ENCODE measurements at regions not wholly inside any gene's neighbourhood (a gene's known extent, or its start where the extent isn't known, plus 50 kb on each side); places are given as distances from the start of the nearest gene placed in this dataset.

- no peak for DNase-seq (ENCODE audit: low spot score)
These were observed 258.0 kb downstream of the FAT3 start for GRCh38 chr11:92482492-92483060.

- no peak for DNase-seq (ENCODE audit: low spot score)
These were observed 260.0 kb downstream of the FAT3 start for GRCh38 chr11:92484570-92484969.

- no peak for DNase-seq (ENCODE audit: low spot score)
These were observed 265.3 kb downstream of the FAT3 start for GRCh38 chr11:92489826-92490399.

GRCh38 chr11:92492372-92492771, 267.8 kb downstream of the FAT3 start:
- no peak for DNase-seq (ENCODE audit: low spot score)

GRCh38 chr11:92495107-92495793, 270.6 kb downstream of the FAT3 start:
- no peak for DNase-seq (ENCODE audit: low spot score)

GRCh38 chr11:92500453-92500852, 275.8 kb downstream of the FAT3 start:
- peak; percentile 15 for DNase-seq (ENCODE audit: low spot score)

GRCh38 chr11:92501066-92501739, 276.6 kb downstream of the FAT3 start:
- no peak for DNase-seq (ENCODE audit: low spot score)

- DNase-seq (ENCODE audit: low spot score), result no peak
These were observed 279.4 kb downstream of the FAT3 start for GRCh38 chr11:92504004-92504403.

GRCh38 chr11:92504534-92504933, 279.9 kb downstream of the FAT3 start:
- no peak for DNase-seq (ENCODE audit: low spot score)

GRCh38 chr11:92505689-92506088, 281.1 kb downstream of the FAT3 start:
- DNase-seq (ENCODE audit: low spot score), result no peak

- no peak for DNase-seq (ENCODE audit: low spot score)
These were observed 282.3 kb downstream of the FAT3 start for GRCh38 chr11:92506809-92507336.

- no peak for DNase-seq (ENCODE audit: low spot score)
These were observed 286.0 kb downstream of the FAT3 start for GRCh38 chr11:92510591-92510990.

- no peak for DNase-seq (ENCODE audit: low spot score)
These were observed 287.0 kb downstream of the FAT3 start for GRCh38 chr11:92511522-92512203.

- no peak for DNase-seq (ENCODE audit: low spot score)
These were observed 287.6 kb downstream of the FAT3 start for GRCh38 chr11:92512204-92512569.

- DNase-seq (ENCODE audit: low spot score), result no peak
These were observed 299.0 kb downstream of the FAT3 start for GRCh38 chr11:92523611-92524010.

- DNase-seq (ENCODE audit: low spot score), result no peak
These were observed 299.9 kb downstream of the FAT3 start for GRCh38 chr11:92524542-92524941.

- DNase-seq (ENCODE audit: low spot score), result no peak
These were observed 302.8 kb downstream of the FAT3 start for GRCh38 chr11:92527467-92527866.

- DNase-seq (ENCODE audit: low spot score), result no peak
These were observed 303.4 kb downstream of the FAT3 start for GRCh38 chr11:92528001-92528400.

- DNase-seq (ENCODE audit: low spot score), result no peak
These were observed 306.6 kb downstream of the FAT3 start for GRCh38 chr11:92531065-92531739.

GRCh38 chr11:92533657-92534335, 309.2 kb downstream of the FAT3 start:
- peak; percentile 5 for DNase-seq (ENCODE audit: low spot score)

GRCh38 chr11:92536883-92537282, 312.3 kb downstream of the FAT3 start:
- DNase-seq (ENCODE audit: low spot score), result no peak
